ENCODE measurements at regions not wholly inside any gene's neighbourhood (a gene's known extent, or its start where the extent isn't known, plus 50 kb on each side); places are given as distances from the start of the nearest gene placed in this dataset.
"Not testable (repeated sequence)": the region's sequence is repeated elsewhere in the genome, so short reads cannot be mapped to it uniquely, and the experiment has no call there.

DNA sequence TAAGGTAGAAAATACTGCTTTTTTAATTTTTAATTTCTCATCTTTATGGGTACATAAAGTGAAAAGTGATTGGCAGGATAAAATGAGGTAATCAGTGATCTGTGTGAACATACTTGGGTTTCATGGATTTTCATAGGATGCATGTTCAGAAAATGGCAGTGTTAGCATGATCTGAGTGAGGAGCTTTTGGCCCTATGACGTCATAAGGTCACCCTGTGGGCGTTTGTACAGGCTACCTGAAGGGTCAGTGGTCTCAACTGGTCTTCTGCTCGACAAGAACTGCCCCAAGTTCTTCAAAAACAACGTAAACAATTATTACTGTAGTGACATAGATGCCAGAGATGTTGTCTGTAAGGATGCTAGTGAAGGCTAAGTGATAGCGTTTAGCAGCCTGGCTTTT lies 124.5 kb upstream of the OSTN start:
- no peak for ATAC-seq

- ATAC-seq, result no peak
Observed at GRCh38 chr3:191070762-191071403, 128.2 kb upstream of the OSTN start.

- ATAC-seq, result no peak
Observed at GRCh38 chr3:191070201-191070600, 128.8 kb upstream of the OSTN start.

DNA sequence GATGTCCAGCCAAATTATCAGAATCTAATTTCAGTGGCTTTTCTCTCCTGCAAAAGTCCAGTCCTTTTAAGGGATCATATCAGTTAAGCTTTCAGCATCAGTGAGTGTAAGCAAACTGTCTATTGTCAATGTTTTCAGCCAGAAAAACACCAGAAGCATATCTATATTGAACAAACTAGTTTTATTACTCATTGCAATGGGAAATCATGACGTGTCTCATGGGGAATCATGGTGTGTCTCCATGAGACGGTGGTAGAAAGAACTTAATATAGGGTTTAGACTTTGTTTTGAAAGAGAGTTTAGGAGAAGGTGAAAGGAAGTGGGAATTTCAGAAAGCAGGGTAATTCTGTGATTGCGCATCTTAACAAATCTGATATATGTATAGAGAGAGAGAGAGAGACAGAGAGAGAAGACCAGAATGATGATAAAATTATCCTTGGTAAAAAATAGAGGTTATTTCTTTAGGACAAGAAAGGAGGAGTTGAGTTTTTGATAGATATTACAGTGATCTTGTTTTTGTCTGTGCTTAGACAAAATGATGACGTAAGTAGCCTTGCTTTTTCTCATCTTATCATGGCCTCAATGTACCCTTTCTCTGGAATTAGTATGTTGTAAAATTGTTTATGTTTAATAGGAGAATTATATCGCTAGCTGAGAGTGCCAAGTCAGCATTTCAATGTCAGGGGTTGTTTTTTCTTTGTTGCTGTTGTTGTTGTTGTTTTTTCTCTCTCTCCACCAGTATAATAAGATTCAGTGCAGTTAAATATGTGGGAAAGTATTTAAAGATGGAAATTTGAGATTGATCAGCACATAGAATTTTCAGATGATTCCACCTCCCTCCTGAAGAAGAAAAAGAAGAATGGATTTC lies 129.9 kb upstream of the OSTN start:
- no peak for ATAC-seq

GRCh38 chr3:191066669-191067068 lies 132.4 kb upstream of the OSTN start:
- peak; percentile 28 for ATAC-seq

DNA sequence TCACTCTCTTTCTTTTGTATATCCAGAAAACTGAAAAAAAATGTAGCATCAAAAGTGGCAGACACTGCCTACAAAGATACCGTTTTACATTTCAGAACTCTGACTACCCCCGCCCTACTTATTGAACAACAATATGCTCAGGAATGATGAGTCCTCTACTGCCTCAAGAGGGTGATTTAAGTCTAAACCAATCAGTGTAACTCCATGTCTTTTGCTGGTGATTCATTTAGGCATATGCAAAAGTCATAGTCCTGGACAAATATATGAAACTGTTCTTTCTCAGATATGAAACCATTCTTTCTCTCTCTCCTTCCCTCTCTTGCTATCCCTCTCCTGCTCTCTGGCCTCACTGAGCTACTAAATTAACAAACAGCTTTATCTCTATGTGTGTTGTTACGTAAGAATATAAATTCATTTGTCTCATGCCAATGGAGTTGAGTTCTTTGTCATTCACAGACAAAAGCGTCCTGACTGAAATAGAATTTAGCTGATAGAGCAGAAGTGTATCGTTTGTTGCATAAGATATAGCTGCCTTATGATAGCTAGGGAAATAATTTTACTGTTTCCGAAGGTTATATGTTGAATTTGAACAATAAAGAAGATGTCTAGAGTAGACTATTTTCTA lies 133.7 kb upstream of the OSTN start:
- no peak for ATAC-seq

DNA sequence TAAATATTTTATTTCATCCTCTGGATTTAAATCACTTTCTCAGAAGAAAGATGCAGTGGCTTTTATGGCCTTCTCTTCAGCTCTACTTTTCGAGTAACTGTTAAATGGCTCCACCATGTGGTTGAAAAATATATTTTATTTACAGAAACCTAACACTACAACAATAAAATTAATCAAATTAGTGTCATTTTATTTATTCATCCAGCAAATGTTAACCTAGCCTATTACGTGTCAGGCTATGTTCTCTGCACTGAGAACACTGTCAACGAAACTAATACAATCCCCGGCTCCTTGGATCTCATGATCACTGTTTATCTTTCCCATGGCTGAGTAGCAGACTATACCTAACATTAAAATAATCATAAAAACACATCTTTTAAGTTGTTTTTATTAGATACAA lies 148.0 kb upstream of the OSTN start:
- peak; percentile 35 for ATAC-seq

DNA sequence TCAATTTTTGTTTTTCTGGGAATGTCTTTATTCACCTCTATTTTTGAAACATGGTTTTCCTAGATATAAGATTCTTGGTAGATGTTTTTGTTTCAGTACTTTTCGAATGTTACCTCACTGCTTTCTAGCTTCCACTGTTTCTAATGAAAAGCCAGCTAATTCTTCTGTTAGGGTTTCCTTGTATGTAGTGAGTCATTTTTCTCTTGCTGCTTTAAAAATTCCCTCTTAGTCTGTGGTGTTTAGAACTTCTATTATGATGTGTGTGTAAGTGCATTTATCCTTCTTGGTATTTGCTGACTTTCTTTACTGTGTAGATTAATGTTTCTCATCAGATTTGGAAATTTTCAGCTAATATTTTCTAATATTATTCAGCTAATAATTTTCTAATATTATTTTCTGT lies 151.1 kb upstream of the OSTN start:
- no peak for ATAC-seq

GRCh38 chr3:191030929-191031328 lies 168.1 kb upstream of the OSTN start:
- ATAC-seq, result no peak

GRCh38 chr3:191030491-191030890 lies 168.0 kb upstream of the GMNC start:
- ATAC-seq, result no peak

DNA sequence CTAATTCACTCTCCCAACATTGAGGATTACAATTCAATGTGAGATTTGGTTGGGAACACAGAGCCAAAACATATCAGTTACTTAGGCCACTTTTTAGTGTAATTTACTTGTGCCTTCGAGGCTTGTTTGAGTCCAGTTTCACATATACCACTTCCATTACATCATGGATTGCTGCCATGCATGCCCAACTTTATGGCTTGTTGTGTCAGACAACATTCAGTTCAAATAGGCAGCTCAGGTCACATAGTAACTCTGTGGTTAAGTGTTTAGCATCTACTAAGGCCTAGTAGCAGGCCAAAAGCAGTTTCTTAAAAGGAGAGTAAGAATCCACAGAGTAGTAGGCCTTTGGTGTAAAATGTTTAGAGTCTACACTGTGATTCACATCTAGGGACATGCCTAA lies 164.3 kb upstream of the GMNC start:
- ATAC-seq, result no peak

DNA sequence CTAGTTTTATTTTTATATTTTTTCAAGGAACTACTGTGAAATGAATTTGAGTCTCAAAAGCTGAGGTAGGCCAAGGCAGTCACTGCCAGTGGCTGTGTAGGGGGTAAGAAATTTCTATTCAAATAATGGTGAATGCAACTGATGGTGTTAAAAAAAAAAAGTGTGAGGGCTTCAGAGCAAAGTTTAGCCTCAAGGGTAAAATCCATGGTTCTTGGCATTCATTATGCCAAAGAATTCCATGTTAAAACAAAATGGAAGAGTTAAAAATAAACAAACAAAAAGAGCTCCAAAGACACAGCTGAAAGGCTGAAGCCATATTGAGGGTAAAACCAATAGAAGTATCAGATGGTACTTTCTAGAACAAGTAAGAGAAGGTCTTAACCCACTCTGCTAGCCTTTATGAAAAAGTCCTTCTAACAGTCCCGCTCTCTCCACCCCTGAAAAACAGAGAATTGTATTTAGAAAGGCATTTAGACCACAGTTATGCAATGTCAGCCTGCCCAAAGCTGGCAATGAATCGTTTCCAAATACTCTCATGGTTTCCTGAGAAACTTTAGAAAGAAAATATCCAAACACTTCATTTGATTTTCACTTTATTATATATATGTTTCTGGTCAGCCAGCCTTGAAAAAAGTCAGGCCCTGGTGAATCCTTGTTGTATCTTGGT lies 158.4 kb upstream of the GMNC start:
- ATAC-seq, result no peak

DNA sequence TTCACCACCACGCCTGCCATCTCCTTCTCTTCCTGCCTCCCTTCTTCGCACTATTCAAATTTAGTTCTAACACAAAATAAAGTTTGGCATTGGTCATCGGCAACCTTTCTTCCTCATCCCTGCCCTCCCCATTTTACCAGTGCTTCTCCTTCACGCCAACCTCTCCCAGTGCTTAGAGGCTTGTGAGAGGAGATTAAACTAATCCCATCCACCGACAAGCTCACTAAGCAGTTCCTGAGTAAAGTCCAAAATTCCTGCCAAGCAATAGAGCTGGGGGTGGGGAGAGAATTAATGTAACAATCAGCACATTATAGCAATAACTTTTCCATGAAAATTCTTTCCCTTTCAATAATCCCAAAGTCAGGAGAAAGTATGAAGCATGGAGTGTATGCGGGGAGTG lies 157.4 kb upstream of the GMNC start:
- no peak for ATAC-seq

GRCh38 chr3:191015960-191016359 lies 153.5 kb upstream of the GMNC start:
- ATAC-seq, result not testable (repeated sequence)

DNA sequence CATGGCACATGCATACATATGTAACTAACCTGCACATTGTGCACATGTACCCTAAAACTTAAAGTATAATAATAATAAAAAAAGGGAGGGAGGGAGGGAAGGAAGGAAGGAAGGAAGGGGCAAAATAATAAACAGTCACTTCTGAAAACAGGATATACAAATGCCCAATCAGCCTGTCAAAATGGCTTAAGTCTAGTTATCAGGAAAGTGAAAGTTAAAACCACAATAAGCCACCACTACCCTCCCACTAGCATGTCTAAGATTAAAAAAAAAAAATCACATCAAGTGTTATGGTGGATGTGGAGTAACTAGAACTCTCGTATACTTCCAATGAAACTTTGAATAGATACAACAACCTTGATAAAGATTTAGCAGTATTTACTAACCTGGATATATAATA lies 145.6 kb upstream of the GMNC start:
- ATAC-seq, result no peak

- ATAC-seq, result no peak
Observed at GRCh38 chr3:191005790-191006189, 143.3 kb upstream of the GMNC start.

- ATAC-seq, result no peak
Observed at GRCh38 chr3:191003742-191004141, 141.2 kb upstream of the GMNC start.

- no peak for ATAC-seq
Observed at GRCh38 chr3:190996181-190996775, 133.8 kb upstream of the GMNC start.

- ATAC-seq, result no peak
Observed at GRCh38 chr3:190995156-190995555, 132.7 kb upstream of the GMNC start.

- peak; percentile 71 for ATAC-seq
Observed at GRCh38 chr3:190990898-190991297, 128.4 kb upstream of the GMNC start.

- no peak for ATAC-seq
Observed at GRCh38 chr3:190989218-190989617, 126.7 kb upstream of the GMNC start.

GRCh38 chr3:190988102-190988501 lies 125.6 kb upstream of the GMNC start:
- ATAC-seq, result no peak

All from esophagus mucosa (tissue), 1 donor.